A549 (cell line): ENCODE measurements at regions not wholly inside any gene's neighbourhood (a gene's known extent, or its start where the extent isn't known, plus 50 kb on each side); places are given as distances from the start of the nearest gene placed in this dataset.

Experiments
- ATAC-seq, 2 experiments: fragments of 200-7000 bp in 1 of 2; fragments of >200 bp in 1 of 2; cut with Nextera tagmentation in 1 of 2; cut with Tn5 transposase in 1 of 2; 3 replicates each; pipeline versions ENCODE4 v1.8.0 to v1.9.1; 2018 to 2020; ENCODE audit warnings: mild to moderate bottlenecking in 1 of 2, moderate library complexity in 1 of 2
- CTCF ChIA-PET: fragments of 300-600 bp; sonication (Branson Sonifier 250); formaldehyde crosslinking; extraction: SDS; loops from one replicate; lab custom pipeline; 2021; ENCODE audit warnings: antibody characterized with exemption, inconsistent platforms; lab: Yijun Ruan, JAX
- POLR2A ChIA-PET: fragments of 350-600 bp; formaldehyde crosslinking; extraction: SDS; loops from one replicate; lab custom pipeline; 2021; ENCODE audit warnings: antibody characterized with exemption, inconsistent platforms; lab: Yijun Ruan, JAX
- DNase-seq, 2 experiments: peaks; one replicate each; pipeline versions ENCODE4 v3.0.0 to v3.0.0-alpha.2; 2011 to 2016; ENCODE audit warnings: low read depth in 1 of 2, low spot score in 1 of 2
- FAIRE-seq: peaks from 2 replicates; lab custom pipeline; 2011; peaks lifted over from hg19 to GRCh38; lab: Jason Lieb, UNC
- H3K27ac ChIP-seq, 2 experiments: fragments of >200 bp; sonication (Bioruptor Twin); formaldehyde crosslinking; 3 replicates each; pipeline ENCODE4 v1.5.1; 2016 to 2017
- H3K4me1 ChIP-seq: fragments of >200 bp; sonication (Bioruptor Twin); formaldehyde crosslinking; 3 replicates; pipeline ENCODE4 v1.6.1; 2016
- H3K4me2 ChIP-seq: fragments of >200 bp; sonication (Bioruptor Twin); formaldehyde crosslinking; 3 replicates; pipeline ENCODE4 v1.6.1; 2016
- H3K4me3 ChIP-seq: fragments of >200 bp; sonication (Bioruptor Twin); formaldehyde crosslinking; 3 replicates; pipeline ENCODE4 v1.5.1; 2016
- H3K9me3 ChIP-seq: fragments of >200 bp; sonication (Bioruptor Twin); formaldehyde crosslinking; 3 replicates; pipeline ENCODE4 v1.6.1; 2016
- CEBPB ChIP-seq, 2 experiments: fragments of >200 bp in 1 of 2; sonication (Bioruptor Twin) in 1 of 2; formaldehyde crosslinking in 1 of 2; IDR thresholded peaks; 2 replicates each; pipeline ENCODE4 v1.6.1; 2012 to 2016
- CHD4 ChIP-seq: fragments of 200-600 bp; sonication (generic); IDR thresholded peaks from 2 replicates; pipeline ENCODE4 v1.6.1; 2016; ENCODE audit warnings: antibody characterized with exemption, mild to moderate bottlenecking, borderline replicate concordance
- EHMT2 ChIP-seq: fragments of 200-600 bp; sonication (generic); IDR thresholded peaks from 2 replicates; pipeline ENCODE4 v1.6.1; 2016; ENCODE audit warnings: antibody characterized with exemption, low read depth, mild to moderate bottlenecking, moderate library complexity
- EP300 ChIP-seq, 2 experiments: fragments of >200 bp; sonication (Bioruptor Twin); formaldehyde crosslinking; IDR thresholded peaks; 2 replicates in 1 of 2; 3 replicates in 1 of 2; pipeline ENCODE4 v1.6.1; 2016 to 2017
- ESRRA ChIP-seq: fragments of 150-350 bp; IDR thresholded peaks from 2 replicates; pipeline ENCODE4 v1.6.1; 2014; ENCODE audit warnings: mild to moderate bottlenecking, low read length, borderline replicate concordance
- FOSB ChIP-seq: fragments of 250-450 bp; sonication (Bioruptor Pico); IDR thresholded peaks from 2 replicates; pipeline ENCODE4 v1.5.0; 2020; ENCODE audit warnings: mild to moderate bottlenecking, moderate library complexity
- GATA3 ChIP-seq: IDR thresholded peaks from 2 replicates; pipeline ENCODE4 v1.6.1; 2012; ENCODE audit warnings: borderline replicate concordance
- HDAC2 ChIP-seq: fragments of 200-600 bp; sonication (generic); IDR thresholded peaks from 2 replicates; pipeline ENCODE4 v1.6.1; 2016
- HOXA7 ChIP-seq: fragments of 250-450 bp; sonication (Bioruptor Pico); IDR thresholded peaks from 2 replicates; pipeline ENCODE4 v1.5.0; 2020; ENCODE audit warnings: mild to moderate bottlenecking, moderate library complexity
- HOXB13 ChIP-seq: fragments of 250-450 bp; sonication (Bioruptor Pico); IDR thresholded peaks from 2 replicates; pipeline ENCODE4 v1.5.0; 2020; ENCODE audit warnings: low read depth, mild to moderate bottlenecking, moderate library complexity
- HOXB5 ChIP-seq: fragments of 250-450 bp; sonication (Bioruptor Pico); IDR thresholded peaks from 2 replicates; pipeline ENCODE4 v1.5.0; 2020; ENCODE audit warnings: mild to moderate bottlenecking, moderate library complexity
- JUN ChIP-seq, 2 experiments: fragments of >200 bp; sonication (Bioruptor Twin); formaldehyde crosslinking; IDR thresholded peaks; 2 replicates in 1 of 2; 3 replicates in 1 of 2; pipeline ENCODE4 v1.6.1; 2016 to 2017
- KDM5A ChIP-seq: fragments of 200-600 bp; sonication (generic); IDR thresholded peaks from 2 replicates; pipeline ENCODE4 v1.6.1; 2016; ENCODE audit warnings: antibody characterized with exemption, mild to moderate bottlenecking
- MAZ ChIP-seq: fragments of 150-350 bp; IDR thresholded peaks from 2 replicates; pipeline ENCODE4 v1.6.1; 2014; ENCODE audit warnings: antibody characterized with exemption, low read depth, low read length, borderline replicate concordance
- MYC ChIP-seq: IDR thresholded peaks from 2 replicates; pipeline ENCODE4 v1.6.1; 2012; ENCODE audit warnings: mild to moderate bottlenecking, inconsistent platforms, low read length, improper control_type of control experiment, borderline replicate concordance
- NPAS2 ChIP-seq: fragments of 250-450 bp; sonication (Bioruptor Pico); IDR thresholded peaks from 2 replicates; pipeline ENCODE4 v1.8.0; 2022; ENCODE audit warnings: mild to moderate bottlenecking, moderate library complexity, borderline replicate concordance
- POLR2A ChIP-seq: IDR thresholded peaks from 2 replicates; pipeline ENCODE4 v1.6.1; 2012; ENCODE audit warnings: mild to moderate bottlenecking, low read length
- RCOR1 ChIP-seq: fragments of 150-350 bp; IDR thresholded peaks from 2 replicates; pipeline ENCODE4 v1.6.1; 2014; ENCODE audit warnings: antibody characterized with exemption, low read length, low read depth
- RFX5 ChIP-seq: fragments of 450-650 bp; IDR thresholded peaks from 2 replicates; pipeline ENCODE4 v1.7.1; 2014; ENCODE audit warnings: antibody characterized with exemption, mild to moderate bottlenecking, moderate library complexity
- SMC3 ChIP-seq: fragments of >200 bp; sonication (Bioruptor Twin); formaldehyde crosslinking; IDR thresholded peaks from 3 replicates; pipeline ENCODE4 v1.6.1; 2018; ENCODE audit warnings: inconsistent platforms
- ZNF302 ChIP-seq: fragments of 250-450 bp; sonication (Bioruptor Pico); IDR thresholded peaks from 2 replicates; pipeline ENCODE4 v1.9.0; 2021; ENCODE audit warnings: inconsistent platforms, mild to moderate bottlenecking, moderate library complexity
- ZSCAN20 ChIP-seq: fragments of 250-450 bp; sonication (Bioruptor Pico); IDR thresholded peaks from 2 replicates; pipeline ENCODE4 v1.8.0; 2022; ENCODE audit warnings: mild to moderate bottlenecking, moderate library complexity
- WGBS: methylation state at CpG from one replicate; pipeline ENCODE4 v1.1.6; 2017; ENCODE audit errors: missing lambda C conversion rate; 5-methylcytosine and 5-hydroxymethylcytosine counted together
- TF ChIP-seq, protein P1 (sequence below): fragments of 450-650 bp; IDR thresholded peaks from 2 replicates; pipeline ENCODE4 v1.6.1; 2014; ENCODE audit warnings: antibody characterized with exemption
- TF ChIP-seq, protein P2 (sequence below): fragments of 250-450 bp; sonication (Bioruptor Pico); IDR thresholded peaks from 2 replicates; pipeline ENCODE4 v1.5.0; 2021; ENCODE audit warnings: mild to moderate bottlenecking, moderate library complexity, borderline replicate concordance
- TF ChIP-seq, protein P3 (sequence below): IDR thresholded peaks from 2 replicates; pipeline ENCODE4 v1.6.1; 2012
- TF ChIP-seq, protein P4 (sequence below): fragments of 200-600 bp; sonication (generic); IDR thresholded peaks from 2 replicates; pipeline ENCODE4 v1.6.1; 2016; ENCODE audit warnings: antibody characterized with exemption, mild to moderate bottlenecking, moderate library complexity

DNA sequence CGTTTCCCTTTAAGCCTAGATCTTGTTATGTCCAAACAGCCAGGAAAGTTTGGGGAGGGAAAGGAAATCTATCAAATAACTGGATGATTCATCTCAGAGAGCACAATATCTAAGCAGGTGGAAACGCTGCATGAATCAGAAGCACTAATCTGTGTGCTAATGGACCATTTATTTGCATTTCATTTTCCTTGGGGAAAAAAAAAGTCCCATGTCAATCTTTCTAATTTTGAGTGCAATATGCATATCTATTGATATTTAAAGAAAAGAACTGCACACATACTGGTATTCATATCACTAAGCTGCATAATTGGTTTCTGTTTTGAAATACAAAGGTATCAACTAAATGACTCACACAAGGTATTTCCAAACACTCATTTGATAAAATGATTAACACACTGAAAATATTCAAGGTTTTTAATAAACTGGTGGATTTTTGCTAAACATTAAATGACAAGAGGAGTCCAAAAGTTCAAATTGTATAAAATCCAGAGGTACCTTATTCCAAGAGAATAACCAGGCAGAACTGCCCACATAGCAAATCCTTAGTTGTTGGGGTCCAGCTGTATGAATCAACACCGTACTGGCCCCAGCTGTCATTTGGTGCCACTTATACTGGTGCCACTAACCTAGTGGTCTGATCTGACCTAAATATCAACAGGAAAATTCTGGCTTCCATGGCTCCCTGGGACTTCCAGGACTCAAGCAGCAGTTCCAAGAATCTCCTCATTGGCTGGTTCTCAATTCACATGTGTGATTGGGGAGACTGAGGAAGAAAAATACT is 122.2 kb upstream of the SP4 start:
- FAIRE-seq (no peak), ATAC-seq (no peak), DNase-seq (no peak)
- Histone ChIP-seq H3K4me3 (no peak overlapping the region), H3K4me2 (no peak overlapping the region), H3K4me1 (no peaks in the 10 kb centered on the region), H3K27ac (no peak overlapping the region), H3K9me3 (no peaks in the 10 kb centered on the region)
- ChIA-PET CTCF (interaction anchor here (0.6 to 0.9 kb wide), 2 partner anchors 52 to 537 kb away, joined by 3 read pairs; no protein-coding TSS in a partner anchor), POLR2A (no interaction called here)
- no peak for TF ChIP-seq POLR2A
- TF ChIP-seq RFX5 = no peak
- no peak for TF ChIP-seq ESRRA
- TF ChIP-seq, protein P1, sequence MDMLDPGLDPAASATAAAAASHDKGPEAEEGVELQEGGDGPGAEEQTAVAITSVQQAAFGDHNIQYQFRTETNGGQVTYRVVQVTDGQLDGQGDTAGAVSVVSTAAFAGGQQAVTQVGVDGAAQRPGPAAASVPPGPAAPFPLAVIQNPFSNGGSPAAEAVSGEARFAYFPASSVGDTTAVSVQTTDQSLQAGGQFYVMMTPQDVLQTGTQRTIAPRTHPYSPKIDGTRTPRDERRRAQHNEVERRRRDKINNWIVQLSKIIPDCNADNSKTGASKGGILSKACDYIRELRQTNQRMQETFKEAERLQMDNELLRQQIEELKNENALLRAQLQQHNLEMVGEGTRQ = no peak
- no peak for TF ChIP-seq MYC
- TF ChIP-seq CHD4 = no peak
- TF ChIP-seq RCOR1 = no peak
- TF ChIP-seq EHMT2 = no peak
- no peak for TF ChIP-seq MAZ
- no peak for TF ChIP-seq GATA3
- TF ChIP-seq ZNF302 (CRISPR knock-in tag) = no peak
- TF ChIP-seq SMC3 = no peak
- WGBS = 1% methylated on average over 3 of the region's 3 CpGs

DNA sequence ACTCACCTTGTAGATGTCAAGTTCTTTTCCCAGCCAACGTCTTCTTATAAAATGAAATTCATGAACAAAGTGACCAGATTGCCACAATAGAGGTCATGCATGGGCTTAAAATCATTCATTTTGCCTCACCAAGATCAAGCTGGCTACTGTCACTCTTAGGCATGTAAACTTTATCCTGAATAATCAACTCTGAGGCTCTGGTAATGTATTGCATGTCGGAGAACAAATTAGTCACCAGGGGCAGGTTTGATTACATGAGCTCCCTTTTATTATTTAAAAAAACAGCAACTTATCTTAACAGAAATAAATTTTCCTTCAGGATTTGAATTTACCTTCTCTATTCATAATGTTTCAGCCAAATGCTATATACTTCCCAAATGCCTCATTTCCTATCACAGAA is 112.9 kb upstream of the SP4 start:
- Histone ChIP-seq H3K4me1 (no peaks in the 10 kb centered on the region), H3K27ac (no peak overlapping the region), H3K4me2 (no peak overlapping the region), H3K4me3 (no peak overlapping the region), H3K9me3 (no peaks in the 10 kb centered on the region)
- 6% methylated on average over 2 of the region's 2 CpGs for WGBS
- TF ChIP-seq CEBPB (IDR thresholded peaks at IDR 0.05) (no peak), NPAS2 (no peak), ZNF302 (CRISPR knock-in tag) (no peak), FOSB (CRISPR knock-in tag) (no peak), RCOR1 (no peak), CHD4 (no peak), EP300 (IDR thresholded peaks at IDR 0.05) (no peak), GATA3 (no peak), HOXA7 (CRISPR knock-in tag) (no peak)
- TF ChIP-seq, protein P2, sequence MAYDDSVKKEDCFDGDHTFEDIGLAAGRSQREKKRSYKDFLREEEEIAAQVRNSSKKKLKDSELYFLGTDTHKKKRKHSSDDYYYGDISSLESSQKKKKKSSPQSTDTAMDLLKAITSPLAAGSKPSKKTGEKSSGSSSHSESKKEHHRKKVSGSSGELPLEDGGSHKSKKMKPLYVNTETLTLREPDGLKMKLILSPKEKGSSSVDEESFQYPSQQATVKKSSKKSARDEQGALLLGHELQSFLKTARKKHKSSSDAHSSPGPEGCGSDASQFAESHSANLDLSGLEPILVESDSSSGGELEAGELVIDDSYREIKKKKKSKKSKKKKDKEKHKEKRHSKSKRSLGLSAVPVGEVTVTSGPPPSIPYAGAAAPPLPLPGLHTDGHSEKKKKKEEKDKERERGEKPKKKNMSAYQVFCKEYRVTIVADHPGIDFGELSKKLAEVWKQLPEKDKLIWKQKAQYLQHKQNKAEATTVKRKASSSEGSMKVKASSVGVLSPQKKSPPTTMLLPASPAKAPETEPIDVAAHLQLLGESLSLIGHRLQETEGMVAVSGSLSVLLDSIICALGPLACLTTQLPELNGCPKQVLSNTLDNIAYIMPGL (CRISPR knock-in tag) = no peak
- no peak for ATAC-seq
- DNase-seq = no peak
- FAIRE-seq = no peak
- CTCF ChIA-PET = interaction anchor here (0.9 kb wide), 1 partner anchor 46 kb away, joined by 3 read pairs; no protein-coding TSS in a partner anchor
- POLR2A ChIA-PET = no interaction called here

DNA sequence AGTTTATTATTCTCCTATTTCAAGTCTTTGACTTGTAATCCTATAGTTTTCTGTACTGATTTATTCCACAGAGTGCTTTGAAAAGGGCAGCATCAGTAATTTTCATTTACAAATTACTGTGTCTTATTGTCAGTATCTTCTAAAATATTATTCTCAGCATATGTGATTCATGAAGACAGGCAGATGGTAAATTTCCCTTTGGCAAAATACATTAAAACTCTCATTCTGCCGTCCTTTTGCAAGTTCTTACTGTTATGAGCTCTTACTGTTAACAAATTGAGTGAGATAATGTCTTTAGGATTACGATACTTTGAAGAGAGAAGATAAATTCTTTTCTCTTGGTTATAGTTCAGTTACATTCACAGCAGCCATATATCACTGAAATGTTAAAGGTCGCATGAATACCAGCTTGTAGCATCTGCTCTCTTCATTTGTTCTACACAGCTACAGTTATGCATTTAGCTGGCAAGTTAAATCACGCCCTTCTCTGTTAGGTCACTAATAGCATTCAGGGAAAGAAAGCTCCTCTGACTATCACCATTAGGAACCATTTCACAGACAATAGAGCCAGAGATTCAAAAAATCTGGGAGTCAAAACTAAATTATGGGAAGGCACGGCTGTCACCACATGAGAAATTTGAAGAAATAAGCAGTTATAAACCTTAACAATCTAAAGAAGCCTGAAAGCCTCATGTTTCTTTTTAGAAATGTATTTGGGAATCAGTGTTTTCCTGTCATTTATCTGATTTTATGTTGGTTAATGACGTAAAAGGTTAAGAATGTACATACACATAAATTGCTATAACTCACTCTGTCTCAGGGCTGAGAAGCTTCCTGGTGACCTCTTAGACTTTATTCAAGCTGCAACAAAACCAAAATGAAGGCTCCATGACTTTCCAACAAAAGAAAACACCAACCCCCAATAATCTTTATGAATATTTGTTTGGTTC is 109.6 kb upstream of the SP4 start:
- DNase-seq = no peak
- POLR2A ChIA-PET = no interaction called here
- no peak for FAIRE-seq
- no peak for TF ChIP-seq ZSCAN20 (CRISPR knock-in tag)
- no peak for TF ChIP-seq JUN (IDR thresholded peaks at IDR 0.05)
- TF ChIP-seq, protein P3, sequence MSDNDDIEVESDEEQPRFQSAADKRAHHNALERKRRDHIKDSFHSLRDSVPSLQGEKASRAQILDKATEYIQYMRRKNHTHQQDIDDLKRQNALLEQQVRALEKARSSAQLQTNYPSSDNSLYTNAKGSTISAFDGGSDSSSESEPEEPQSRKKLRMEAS = no peak
- TF ChIP-seq KDM5A = no peak
- TF ChIP-seq, protein P4, sequence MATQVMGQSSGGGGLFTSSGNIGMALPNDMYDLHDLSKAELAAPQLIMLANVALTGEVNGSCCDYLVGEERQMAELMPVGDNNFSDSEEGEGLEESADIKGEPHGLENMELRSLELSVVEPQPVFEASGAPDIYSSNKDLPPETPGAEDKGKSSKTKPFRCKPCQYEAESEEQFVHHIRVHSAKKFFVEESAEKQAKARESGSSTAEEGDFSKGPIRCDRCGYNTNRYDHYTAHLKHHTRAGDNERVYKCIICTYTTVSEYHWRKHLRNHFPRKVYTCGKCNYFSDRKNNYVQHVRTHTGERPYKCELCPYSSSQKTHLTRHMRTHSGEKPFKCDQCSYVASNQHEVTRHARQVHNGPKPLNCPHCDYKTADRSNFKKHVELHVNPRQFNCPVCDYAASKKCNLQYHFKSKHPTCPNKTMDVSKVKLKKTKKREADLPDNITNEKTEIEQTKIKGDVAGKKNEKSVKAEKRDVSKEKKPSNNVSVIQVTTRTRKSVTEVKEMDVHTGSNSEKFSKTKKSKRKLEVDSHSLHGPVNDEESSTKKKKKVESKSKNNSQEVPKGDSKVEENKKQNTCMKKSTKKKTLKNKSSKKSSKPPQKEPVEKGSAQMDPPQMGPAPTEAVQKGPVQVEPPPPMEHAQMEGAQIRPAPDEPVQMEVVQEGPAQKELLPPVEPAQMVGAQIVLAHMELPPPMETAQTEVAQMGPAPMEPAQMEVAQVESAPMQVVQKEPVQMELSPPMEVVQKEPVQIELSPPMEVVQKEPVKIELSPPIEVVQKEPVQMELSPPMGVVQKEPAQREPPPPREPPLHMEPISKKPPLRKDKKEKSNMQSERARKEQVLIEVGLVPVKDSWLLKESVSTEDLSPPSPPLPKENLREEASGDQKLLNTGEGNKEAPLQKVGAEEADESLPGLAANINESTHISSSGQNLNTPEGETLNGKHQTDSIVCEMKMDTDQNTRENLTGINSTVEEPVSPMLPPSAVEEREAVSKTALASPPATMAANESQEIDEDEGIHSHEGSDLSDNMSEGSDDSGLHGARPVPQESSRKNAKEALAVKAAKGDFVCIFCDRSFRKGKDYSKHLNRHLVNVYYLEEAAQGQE = no peak
- TF ChIP-seq HOXB13 (CRISPR knock-in tag) = no peak
- TF ChIP-seq EHMT2 = no peak
- TF ChIP-seq HOXB5 (CRISPR knock-in tag) = no peak
- no peak for TF ChIP-seq FOSB (CRISPR knock-in tag)
- no peak for TF ChIP-seq HDAC2
- TF ChIP-seq ESRRA = no peak

More for the DNA sequence above, 109.6 kb upstream of the SP4 start:
- CTCF ChIA-PET = no interaction called here
- no peak for ATAC-seq
- WGBS = 36% methylated on average over 6 of the region's 6 CpGs
- Histone ChIP-seq H3K4me1 (no peaks in the 10 kb centered on the region), H3K4me2 (no peak overlapping the region), H3K27ac (no peak overlapping the region), H3K4me3 (no peak overlapping the region), H3K9me3 (no peaks in the 10 kb centered on the region)
